GM21381 (cell line): ENCODE measurements at regions not wholly inside any gene's neighbourhood (a gene's known extent, or its start where the extent isn't known, plus 50 kb on each side); places are given as distances from the start of the nearest gene placed in this dataset.

Experiments
- ATAC-seq: cut with Tn5 transposase; IDR thresholded peaks from one replicate; pipeline ENCODE4 v1.9.1; 2021; ENCODE audit warnings: mild to moderate bottlenecking, moderate library complexity; ENCODE audit not compliant: unreplicated experiment

DNA sequence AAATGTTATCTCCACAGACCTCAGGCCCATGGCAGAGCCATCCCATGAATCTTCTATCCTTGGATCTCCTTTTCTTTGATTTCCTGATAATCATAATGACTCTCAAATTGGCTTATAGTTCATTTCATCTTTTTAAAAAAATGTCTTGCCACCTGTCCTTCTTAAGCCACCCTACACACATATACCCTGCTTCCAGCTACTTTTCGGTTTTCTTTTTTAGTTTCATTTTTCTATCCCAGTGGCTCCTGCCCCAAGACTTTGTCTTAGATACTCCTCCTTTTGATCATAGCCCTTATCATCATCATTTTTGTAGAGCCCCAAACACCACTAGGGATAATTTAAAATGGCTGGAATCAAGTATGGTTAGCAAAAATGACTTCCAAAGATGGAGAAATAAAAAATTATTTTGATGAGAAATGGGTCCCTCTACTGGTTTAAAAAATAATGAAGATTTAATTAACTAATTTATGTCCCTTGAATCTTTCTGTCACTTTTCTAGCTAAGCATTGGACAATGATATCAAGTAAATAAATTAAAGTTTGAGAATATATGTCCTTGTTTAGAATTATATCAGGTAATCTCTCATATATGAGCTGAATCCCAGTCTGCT is 277.3 kb upstream of the SEMA3D start:
- no peak for ATAC-seq

GRCh38 chr7:85462671-85463070 is 275.8 kb upstream of the SEMA3D start:
- no peak for ATAC-seq

DNA sequence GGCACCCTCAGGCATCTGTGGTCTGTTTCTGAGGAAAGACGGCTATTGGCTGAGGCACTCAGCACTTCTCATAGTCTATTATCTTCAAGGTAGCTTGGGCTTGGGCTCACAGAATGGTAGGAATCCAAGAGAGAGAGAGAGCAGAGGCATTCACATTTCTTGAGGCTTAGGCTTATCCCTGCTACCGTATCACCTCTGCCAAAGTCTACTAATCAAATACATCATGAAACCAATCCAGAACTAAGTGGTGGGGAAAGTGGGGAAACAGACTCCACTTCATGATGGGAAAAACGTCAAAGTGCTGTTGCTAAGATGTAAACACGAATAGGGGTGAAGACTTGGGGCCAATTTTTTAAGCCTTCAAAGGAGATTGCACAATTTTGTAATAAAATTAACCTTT is 271.1 kb upstream of the SEMA3D start:
- ATAC-seq: no peak

GRCh38 chr7:85456254-85456653 is 269.4 kb upstream of the SEMA3D start:
- no peak for ATAC-seq

DNA sequence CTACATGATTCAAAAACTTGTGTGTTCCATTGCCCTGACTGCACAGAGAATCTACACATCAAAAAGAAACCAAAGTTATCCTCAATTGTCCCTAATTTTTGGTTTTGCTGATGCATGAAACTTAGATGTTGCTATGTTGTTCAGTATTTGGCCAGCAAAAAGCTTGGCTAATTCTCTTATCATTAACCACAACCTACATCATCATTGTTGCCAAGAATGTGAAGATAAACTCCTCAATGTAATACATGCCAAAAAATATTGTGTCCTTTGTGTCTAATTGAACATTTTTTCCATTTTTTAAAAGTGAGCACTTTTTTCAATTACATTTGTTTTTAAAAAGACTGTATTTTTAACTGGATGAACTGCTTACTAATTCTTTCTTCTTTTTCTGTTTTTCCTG is 268.0 kb upstream of the SEMA3D start:
- no peak for ATAC-seq

DNA sequence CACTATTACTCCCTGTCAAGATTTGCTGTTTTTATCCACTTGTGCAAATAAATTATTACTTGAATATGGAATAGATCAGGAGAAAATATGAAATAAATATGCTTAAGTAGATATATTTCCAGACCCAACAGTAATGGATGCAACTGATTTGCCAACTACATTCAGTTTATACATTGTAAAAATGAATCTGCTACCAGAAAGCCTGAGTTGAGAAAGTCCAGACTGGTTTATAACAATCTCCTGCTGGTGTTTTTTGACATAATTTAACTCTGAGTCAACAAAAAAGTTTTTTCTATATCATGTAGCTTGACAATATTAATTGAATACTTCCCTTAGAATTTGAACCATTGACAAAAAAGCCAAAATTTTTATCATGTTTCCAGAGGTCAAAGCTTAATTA is 265.8 kb upstream of the SEMA3D start:
- no peak for ATAC-seq

DNA sequence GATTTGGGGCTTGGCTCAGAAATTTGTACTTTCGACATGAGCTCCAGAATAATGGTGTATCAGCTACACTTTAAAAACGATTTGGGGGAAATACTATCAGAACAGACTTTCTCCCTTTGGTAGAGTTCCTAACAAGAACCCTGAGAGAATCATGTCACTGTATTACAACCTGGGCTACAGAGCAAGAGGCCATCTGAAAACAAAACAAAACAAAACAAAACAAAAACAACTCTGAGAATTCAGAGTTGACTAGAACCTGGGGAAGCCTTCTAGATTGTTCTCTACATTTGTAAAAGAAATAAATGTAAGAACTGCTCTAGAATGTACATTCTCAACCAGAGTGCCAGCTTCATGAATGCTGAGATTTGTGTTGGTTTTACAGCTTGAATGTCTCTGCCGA is 262.6 kb upstream of the SEMA3D start:
- no peak for ATAC-seq

DNA sequence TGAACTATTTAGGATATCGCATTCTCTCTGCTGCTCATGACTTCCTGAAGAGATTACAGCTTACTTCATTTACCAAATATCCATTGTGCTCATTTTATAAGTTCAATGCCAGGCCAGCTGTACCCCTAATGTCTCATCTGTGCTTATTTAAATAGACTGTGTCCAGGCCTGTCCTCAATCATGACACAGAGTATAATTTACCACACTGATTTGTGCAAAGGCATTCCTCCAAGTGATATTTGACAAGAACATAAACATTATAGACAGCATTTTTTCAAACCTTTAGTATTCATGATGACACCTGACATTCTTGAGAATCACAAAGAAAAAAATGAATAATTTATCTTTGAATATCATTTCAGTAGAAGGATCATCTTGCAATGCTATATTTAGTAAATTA is 260.1 kb upstream of the SEMA3D start:
- no peak for ATAC-seq

- ATAC-seq: no peak
Measured at GRCh38 chr7:85426487-85426960, 239.7 kb upstream of the SEMA3D start.

DNA sequence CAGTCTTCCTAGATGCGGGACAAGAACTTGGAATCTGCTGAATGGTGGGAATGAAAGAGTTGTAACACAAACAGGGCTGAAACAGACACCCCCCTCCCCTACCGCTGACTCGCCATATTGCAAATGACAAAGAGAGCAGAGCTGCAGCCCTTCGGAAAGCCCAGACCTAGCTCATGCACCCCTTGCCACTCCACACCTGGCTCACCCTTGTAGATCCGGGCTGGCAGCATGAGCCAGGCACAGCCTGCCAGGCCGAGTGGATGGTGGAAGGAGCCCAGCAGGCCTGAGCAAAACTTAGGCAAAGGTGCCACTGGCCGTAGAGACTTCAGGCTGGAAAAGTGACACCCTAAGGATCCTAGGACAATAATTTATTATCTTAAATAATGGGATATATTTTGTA is 237.4 kb upstream of the SEMA3D start:
- no peak for ATAC-seq

DNA sequence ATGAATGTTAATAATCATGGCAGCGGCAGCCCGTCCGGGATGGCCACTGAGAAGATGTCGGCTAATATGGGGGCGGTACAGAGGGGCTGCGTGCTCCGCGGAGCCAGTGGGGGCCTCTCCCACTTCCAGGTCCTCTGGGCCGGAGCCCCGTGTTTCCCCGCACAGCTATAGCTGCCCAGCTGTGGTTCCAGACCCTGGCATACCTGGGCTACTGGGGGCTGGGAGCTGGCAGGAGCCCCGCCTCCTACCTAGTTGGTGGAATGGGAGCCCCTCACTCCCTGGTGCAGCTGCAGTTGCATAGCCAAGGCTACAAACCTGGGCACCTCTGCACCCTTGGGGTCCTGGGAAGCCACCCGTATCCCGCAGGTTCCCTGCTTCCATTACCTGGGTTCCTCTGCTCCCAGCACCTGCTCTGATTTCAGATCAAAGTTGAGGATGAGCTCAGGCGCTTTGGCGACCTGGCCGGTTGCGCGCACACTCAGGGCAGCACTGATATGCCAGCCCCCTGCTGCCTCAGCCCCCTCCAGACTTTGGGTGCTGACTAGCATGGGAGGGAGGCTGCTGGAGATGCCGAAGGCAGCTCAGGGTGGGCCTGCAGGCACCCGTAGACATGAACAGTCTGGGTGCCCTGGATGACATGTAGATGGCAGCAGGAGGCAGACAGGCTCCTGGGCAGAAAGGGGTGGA is 236.5 kb upstream of the SEMA3D start:
- no peak for ATAC-seq

GRCh38 chr7:85415743-85416142 is 228.9 kb upstream of the SEMA3D start:
- no peak for ATAC-seq

- ATAC-seq: no peak
Measured at GRCh38 chr7:85413718-85414117, 226.9 kb upstream of the SEMA3D start.

- no peak for ATAC-seq
Measured at GRCh38 chr7:85412912-85413311, 226.1 kb upstream of the SEMA3D start.

- ATAC-seq: no peak
Measured at GRCh38 chr7:85407391-85407790, 220.5 kb upstream of the SEMA3D start.

GRCh38 chr7:85405016-85405902 is 218.4 kb upstream of the SEMA3D start:
- ATAC-seq: no peak

DNA sequence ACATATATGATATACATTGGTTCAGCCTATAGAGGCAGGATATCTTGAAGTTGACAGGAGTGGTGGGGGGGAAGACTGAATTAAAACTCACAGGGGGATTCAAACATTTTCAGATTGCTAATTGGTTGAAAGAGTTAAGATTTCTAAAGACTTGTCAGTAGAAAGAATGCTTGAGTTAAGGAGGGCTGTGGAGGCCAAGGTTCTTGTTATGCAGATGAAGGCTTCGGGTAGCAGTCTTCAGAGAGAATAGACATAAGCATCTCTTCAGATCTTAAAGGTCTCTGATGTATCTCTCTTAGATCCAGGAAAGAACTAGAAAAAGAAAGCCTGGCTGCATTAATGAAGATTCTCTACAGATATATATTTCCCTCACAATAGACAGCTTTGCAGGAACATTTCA is 209.8 kb upstream of the SEMA3D start:
- ATAC-seq: no peak

- ATAC-seq: no peak
Measured at GRCh38 chr7:85392789-85393188, 205.9 kb upstream of the SEMA3D start.

GRCh38 chr7:85392326-85392725 is 205.5 kb upstream of the SEMA3D start:
- no peak for ATAC-seq

DNA sequence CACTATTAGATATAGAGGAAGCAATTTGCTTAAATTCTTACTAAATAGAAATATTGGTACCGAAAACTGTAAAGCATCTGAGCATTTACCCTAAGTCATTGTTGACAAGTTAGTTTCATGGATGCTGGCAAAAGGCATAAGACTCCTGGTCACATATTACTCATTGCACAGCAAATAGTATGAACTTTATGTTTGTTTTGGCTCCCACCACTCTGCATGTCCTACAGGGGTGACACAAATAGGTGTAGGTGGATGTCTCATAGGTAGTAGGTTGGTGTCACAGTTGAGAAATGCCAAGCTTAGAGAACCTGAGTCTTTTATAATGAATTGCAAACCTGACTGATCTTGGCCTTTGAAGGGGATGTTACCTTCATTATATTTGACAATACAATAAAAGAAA is 199.6 kb upstream of the SEMA3D start:
- ATAC-seq: no peak

DNA sequence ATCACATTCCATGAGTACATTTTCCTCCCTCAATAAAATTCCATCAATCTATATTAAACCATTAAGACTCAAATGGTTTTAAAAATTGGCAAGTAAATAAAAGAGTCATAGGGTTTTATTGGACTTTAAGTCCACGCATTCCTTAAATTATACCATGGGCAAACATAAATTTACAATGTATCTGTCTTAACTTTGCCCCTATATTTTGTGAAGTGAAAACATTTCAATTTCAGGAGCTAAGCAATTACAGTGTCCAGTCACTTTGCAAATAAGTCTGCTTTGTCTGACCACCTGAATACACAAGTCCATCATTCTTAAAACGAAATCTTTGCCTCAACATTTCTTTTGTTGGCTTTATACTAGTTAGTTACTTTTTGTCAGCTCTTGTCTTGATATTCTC is 197.5 kb upstream of the SEMA3D start:
- ATAC-seq: no peak

DNA sequence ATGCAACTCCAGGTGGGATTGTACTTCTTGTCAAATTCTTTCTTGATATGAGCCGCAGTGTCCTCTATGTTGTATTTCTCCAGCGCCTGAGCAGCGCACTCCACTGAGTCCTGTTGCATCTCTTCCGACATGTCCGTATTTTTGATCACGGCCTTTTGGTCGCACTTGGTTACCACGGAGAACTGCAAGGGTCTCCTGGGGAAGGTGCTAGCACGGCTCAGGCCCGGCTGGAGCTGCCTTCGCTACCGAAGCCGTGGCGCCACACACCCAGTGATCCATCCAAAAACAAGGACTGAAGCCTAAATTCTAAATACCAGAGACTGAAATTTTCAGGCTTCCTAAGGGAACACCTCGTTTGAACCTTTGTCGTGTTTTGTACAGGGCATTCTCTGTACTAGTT is 194.4 kb upstream of the SEMA3D start:
- ATAC-seq: no peak
